Stimulated activated memory B cell treated with anti-CD40 and anti-IgM and Interleukin-4, amounts not matched to agents 10 μg/mL and 1 μg/mL and 100 μg/mL, for 72 hours (primary cell): ENCODE measurements at regions not wholly inside any gene's neighbourhood (a gene's known extent, or its start where the extent isn't known, plus 50 kb on each side); places are given as distances from the start of the nearest gene placed in this dataset.
"Not testable (repeated sequence)": the region's sequence is repeated elsewhere in the genome, so short reads cannot be mapped to it uniquely, and the experiment has no call there.

Experiments
- ATAC-seq: fragments of 150-1000 bp; cut with Tn5 transposase; 2 replicates; pipeline ENCODE4 v1.10.0; 2021
- H3K27ac Mint-ChIP-seq: one replicate; pipeline ENCODE4 v1.8.0; 2022; ENCODE audit warnings: mild to moderate bottlenecking, mixed read lengths
- H3K27me3 Mint-ChIP-seq: one replicate; pipeline ENCODE4 v1.8.0; 2022; ENCODE audit warnings: mixed read lengths
- H3K36me3 Mint-ChIP-seq: one replicate; pipeline ENCODE4 v1.8.0; 2022; ENCODE audit warnings: mixed read lengths
- H3K4me1 Mint-ChIP-seq: one replicate; pipeline ENCODE4 v1.8.0; 2022; ENCODE audit warnings: mixed read lengths
- H3K4me3 Mint-ChIP-seq: one replicate; pipeline ENCODE4 v1.8.0; 2022; ENCODE audit warnings: mild to moderate bottlenecking, moderate library complexity, mixed read lengths
- H3K9me3 Mint-ChIP-seq: one replicate; pipeline ENCODE4 v1.8.0; 2022; ENCODE audit warnings: mixed read lengths

- H3K4me1 Mint-ChIP-seq: no peaks in the 10 kb centered on the region
- no peak overlapping the region for H3K4me3 Mint-ChIP-seq
- no peaks in the 10 kb centered on the region for H3K9me3 Mint-ChIP-seq
- no peaks in the 10 kb centered on the region for H3K36me3 Mint-ChIP-seq
- ATAC-seq: no peak
- H3K27ac Mint-ChIP-seq: no peak overlapping the region
- no peaks in the 10 kb centered on the region for H3K27me3 Mint-ChIP-seq
These were observed 356.1 kb downstream of the TMEM167A start for GRCh38 chr5:82721087-82721410.

DNA sequence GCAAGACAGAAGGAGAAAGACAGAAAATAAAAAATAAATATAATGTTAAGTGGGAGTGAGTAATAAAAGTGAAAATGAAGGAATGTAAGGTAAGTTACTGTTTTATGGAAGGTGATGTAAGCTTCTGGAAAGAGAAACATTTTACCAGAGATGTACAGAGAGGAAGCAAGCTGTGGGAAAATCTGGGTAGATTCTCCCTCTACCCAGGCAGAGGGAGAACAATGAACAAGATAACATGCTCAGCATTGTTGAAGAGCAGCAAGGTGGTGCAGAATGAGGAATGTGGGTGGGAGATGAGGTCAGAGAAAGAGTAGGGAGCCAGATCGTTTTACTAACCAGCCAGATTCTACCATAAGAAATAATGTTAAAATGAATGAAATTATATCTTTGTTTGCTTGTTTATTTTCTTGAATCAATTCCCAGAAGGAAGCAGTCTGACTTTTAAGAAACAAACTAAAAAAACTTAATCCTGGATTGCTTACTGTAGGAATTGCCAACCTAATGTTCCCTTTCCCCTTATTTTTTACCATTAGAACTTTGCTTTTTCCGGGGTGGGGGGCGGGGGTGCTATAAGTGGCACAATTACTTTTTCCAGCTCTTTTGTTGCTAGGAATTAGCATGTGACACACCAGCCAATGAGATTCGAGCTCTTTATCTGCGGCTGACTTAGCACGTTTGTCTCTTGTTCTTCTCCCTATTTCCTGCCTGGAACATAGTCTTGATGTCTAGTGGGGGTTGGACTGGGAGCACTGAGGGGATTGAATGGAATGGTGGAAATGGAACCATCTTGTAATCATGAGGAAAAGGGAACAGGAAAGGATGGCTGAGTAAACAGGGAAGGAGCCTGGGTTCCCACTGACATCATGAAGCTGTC lies 356.7 kb downstream of the TMEM167A start:
- no peaks in the 10 kb centered on the region for H3K27me3 Mint-ChIP-seq
- no peak for ATAC-seq
- no peaks in the 10 kb centered on the region for H3K4me1 Mint-ChIP-seq
- H3K36me3 Mint-ChIP-seq: no peaks in the 10 kb centered on the region
- H3K9me3 Mint-ChIP-seq: no peaks in the 10 kb centered on the region
- H3K27ac Mint-ChIP-seq: no peak overlapping the region
- H3K4me3 Mint-ChIP-seq: no peak overlapping the region

GRCh38 chr5:82719368-82719767 lies 357.8 kb downstream of the TMEM167A start:
- no peak overlapping the region for H3K4me3 Mint-ChIP-seq
- H3K27me3 Mint-ChIP-seq: no peaks in the 10 kb centered on the region
- no peaks in the 10 kb centered on the region for H3K36me3 Mint-ChIP-seq
- H3K27ac Mint-ChIP-seq: no peak overlapping the region
- ATAC-seq: no peak
- H3K4me1 Mint-ChIP-seq: no peaks in the 10 kb centered on the region
- H3K9me3 Mint-ChIP-seq: no peaks in the 10 kb centered on the region

DNA sequence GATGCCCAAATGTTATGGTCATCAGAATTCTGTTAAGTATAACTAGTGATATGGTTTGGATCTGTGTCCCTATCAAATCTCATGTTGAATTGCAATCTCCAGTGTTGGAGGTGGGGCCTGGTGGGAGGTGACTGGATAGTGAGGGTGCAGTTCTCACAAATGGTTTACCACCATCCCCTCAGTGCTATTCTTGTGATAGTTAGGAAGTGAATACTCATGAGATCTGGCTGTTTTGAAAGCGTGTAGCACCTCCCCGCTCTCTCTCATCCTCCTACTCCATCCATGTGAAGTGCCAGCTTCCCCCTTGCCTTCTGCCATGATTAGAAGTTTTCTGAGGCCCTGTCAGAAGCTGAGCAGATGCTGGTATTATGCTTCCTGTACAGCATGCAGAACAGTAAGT lies 359.5 kb downstream of the TMEM167A start:
- no peak for ATAC-seq
- Mint-ChIP-seq H3K27ac (no peak overlapping the region), H3K9me3 (no peaks in the 10 kb centered on the region), H3K4me1 (no peaks in the 10 kb centered on the region), H3K36me3 (no peaks in the 10 kb centered on the region), H3K27me3 (no peaks in the 10 kb centered on the region), H3K4me3 (no peak overlapping the region)

GRCh38 chr5:82714732-82715131 lies 362.5 kb downstream of the TMEM167A start:
- H3K36me3 Mint-ChIP-seq, H3K9me3 Mint-ChIP-seq, H3K4me3 Mint-ChIP-seq, H3K4me1 Mint-ChIP-seq, ATAC-seq, H3K27me3 Mint-ChIP-seq, H3K27ac Mint-ChIP-seq: not testable (repeated sequence)

GRCh38 chr5:82713811-82714210 lies 363.4 kb downstream of the TMEM167A start:
- H3K27ac Mint-ChIP-seq: no peak overlapping the region
- H3K4me3 Mint-ChIP-seq: no peak overlapping the region
- H3K9me3 Mint-ChIP-seq: no peaks in the 10 kb centered on the region
- no peaks in the 10 kb centered on the region for H3K27me3 Mint-ChIP-seq
- ATAC-seq: no peak
- H3K36me3 Mint-ChIP-seq: no peaks in the 10 kb centered on the region
- H3K4me1 Mint-ChIP-seq: no peaks in the 10 kb centered on the region

DNA sequence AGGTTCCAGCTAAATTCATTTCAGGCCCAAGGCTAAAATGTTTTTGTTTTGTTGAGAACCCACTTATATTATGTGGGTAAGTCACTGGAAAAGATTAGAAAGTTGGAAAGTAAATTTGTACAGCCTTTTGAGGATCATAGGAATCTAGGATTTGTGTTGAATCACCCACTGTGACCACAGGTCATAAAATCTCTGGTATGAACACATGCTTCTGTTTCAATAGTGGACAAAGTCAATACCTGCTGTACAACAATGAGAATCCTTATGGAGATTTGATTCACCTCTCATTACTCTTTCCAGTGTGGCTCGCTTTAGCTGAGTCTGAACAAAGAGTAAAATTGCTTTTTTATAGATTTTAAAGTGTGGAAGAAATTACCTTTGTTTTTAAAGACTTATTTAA lies 369.5 kb downstream of the TMEM167A start:
- no peaks in the 10 kb centered on the region for H3K36me3 Mint-ChIP-seq
- no peaks in the 10 kb centered on the region for H3K27me3 Mint-ChIP-seq
- H3K4me1 Mint-ChIP-seq: no peaks in the 10 kb centered on the region
- no peak overlapping the region for H3K4me3 Mint-ChIP-seq
- no peak overlapping the region for H3K27ac Mint-ChIP-seq
- H3K9me3 Mint-ChIP-seq: peaks cover 5% of the 10 kb centered on the region
- no peak for ATAC-seq

DNA sequence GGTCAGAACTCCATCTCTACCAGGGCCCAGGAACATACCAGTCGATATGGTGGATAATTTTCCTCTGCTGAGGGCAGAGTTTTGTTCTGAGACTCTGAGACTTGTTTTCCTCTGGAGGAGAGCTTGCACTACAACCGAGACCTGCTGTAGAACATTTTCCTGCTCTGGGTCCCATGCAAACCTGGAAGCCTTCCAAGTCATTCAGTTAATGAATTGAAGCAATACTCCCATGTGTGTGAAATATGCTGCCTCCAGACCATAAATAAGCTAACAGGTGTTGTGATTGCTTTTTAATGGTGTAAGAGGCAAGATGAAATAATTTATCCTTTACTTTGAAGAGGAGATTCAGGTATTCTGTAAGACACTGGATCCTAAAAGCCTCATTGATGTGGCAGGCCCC lies 372.8 kb downstream of the TMEM167A start:
- Mint-ChIP-seq H3K9me3 (peaks cover 5% of the 10 kb centered on the region), H3K4me1 (no peaks in the 10 kb centered on the region), H3K4me3 (no peak overlapping the region), H3K36me3 (no peaks in the 10 kb centered on the region), H3K27me3 (no peaks in the 10 kb centered on the region), H3K27ac (no peak overlapping the region)
- ATAC-seq: no peak

- Mint-ChIP-seq H3K27ac (no peak overlapping the region), H3K4me3 (no peak overlapping the region), H3K36me3 (no peaks in the 10 kb centered on the region), H3K4me1 (no peaks in the 10 kb centered on the region), H3K9me3 (peaks cover 5% of the 10 kb centered on the region), H3K27me3 (no peaks in the 10 kb centered on the region)
- ATAC-seq: no peak
These were observed 375.1 kb downstream of the TMEM167A start for GRCh38 chr5:82702046-82702445.

DNA sequence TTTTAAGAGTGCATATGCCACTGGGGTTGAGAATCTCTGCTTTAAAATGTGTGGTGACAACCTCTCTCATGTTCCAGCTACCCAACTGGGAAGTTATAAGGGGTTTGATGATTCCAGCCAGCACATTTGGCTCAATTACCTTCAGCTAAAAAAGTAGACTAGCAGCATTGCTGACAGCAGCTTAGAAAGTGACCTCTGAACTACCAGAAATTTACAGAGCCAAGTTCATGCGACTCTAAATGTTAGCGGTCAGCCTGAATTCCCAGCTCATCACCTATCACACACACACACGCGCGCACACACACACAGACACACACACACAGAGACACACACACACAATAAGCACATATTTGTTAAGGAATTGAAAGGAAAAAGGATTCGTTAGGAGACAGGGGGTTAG lies 377.5 kb downstream of the TMEM167A start:
- no peak for ATAC-seq
- no peak overlapping the region for H3K4me3 Mint-ChIP-seq

GRCh38 chr5:82698026-82698425 lies 379.2 kb downstream of the TMEM167A start:
- Mint-ChIP-seq H3K27ac (no peak overlapping the region), H3K27me3 (no peaks in the 10 kb centered on the region), H3K4me1 (no peaks in the 10 kb centered on the region), H3K9me3 (no peaks in the 10 kb centered on the region), H3K36me3 (no peaks in the 10 kb centered on the region), H3K4me3 (no peak overlapping the region)
- ATAC-seq: no peak

More for the DNA sequence above, 377.5 kb downstream of the TMEM167A start:
- Mint-ChIP-seq H3K4me1 (no peaks in the 10 kb centered on the region), H3K27ac (no peak overlapping the region), H3K9me3 (no peaks in the 10 kb centered on the region), H3K27me3 (no peaks in the 10 kb centered on the region), H3K36me3 (no peaks in the 10 kb centered on the region)

- Mint-ChIP-seq H3K4me1 (no peaks in the 10 kb centered on the region), H3K27ac (no peak overlapping the region), H3K27me3 (no peaks in the 10 kb centered on the region), H3K9me3 (no peaks in the 10 kb centered on the region), H3K36me3 (no peaks in the 10 kb centered on the region), H3K4me3 (no peak overlapping the region)
- no peak for ATAC-seq
These were observed 382.4 kb downstream of the TMEM167A start for GRCh38 chr5:82694711-82695285.

DNA sequence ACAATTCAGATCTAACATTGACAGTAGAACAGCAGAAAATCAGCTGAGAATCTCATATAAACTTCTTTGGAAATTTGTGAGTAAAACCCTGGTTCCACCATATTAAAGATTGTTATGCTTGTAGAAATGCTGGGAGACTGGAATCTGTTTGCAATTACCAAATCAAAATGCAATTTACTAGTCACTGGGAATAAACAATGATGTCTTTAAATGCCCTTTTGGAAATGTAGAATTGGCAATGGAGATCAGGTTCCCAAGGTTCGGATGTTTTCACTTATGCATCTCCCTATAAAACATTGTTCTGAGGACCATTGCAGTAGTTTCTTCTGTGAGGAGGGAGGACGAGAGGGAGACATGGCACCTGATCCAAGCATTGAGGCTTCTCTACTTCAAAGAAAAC lies 384.4 kb downstream of the TMEM167A start:
- H3K4me1 Mint-ChIP-seq: no peaks in the 10 kb centered on the region
- no peak for ATAC-seq
- H3K4me3 Mint-ChIP-seq: no peak overlapping the region

GRCh38 chr5:82684659-82685058 lies 392.5 kb downstream of the TMEM167A start:
- no peaks in the 10 kb centered on the region for H3K27me3 Mint-ChIP-seq
- H3K4me3 Mint-ChIP-seq: no peak overlapping the region
- H3K36me3 Mint-ChIP-seq: no peaks in the 10 kb centered on the region
- peaks cover 2% of the 10 kb centered on the region for H3K9me3 Mint-ChIP-seq
- no peaks in the 10 kb centered on the region for H3K4me1 Mint-ChIP-seq
- no peak for ATAC-seq
- no peak overlapping the region for H3K27ac Mint-ChIP-seq

More for the DNA sequence above, 384.4 kb downstream of the TMEM167A start:
- no peaks in the 10 kb centered on the region for H3K27me3 Mint-ChIP-seq
- no peaks in the 10 kb centered on the region for H3K36me3 Mint-ChIP-seq
- H3K9me3 Mint-ChIP-seq: no peaks in the 10 kb centered on the region
- H3K27ac Mint-ChIP-seq: no peak overlapping the region

GRCh38 chr5:82684165-82684564 lies 393.0 kb downstream of the TMEM167A start:
- H3K4me1 Mint-ChIP-seq: no peaks in the 10 kb centered on the region

GRCh38 chr5:82679660-82680059 lies 397.5 kb downstream of the TMEM167A start:
- no peak overlapping the region for H3K4me3 Mint-ChIP-seq

More at GRCh38 chr5:82684165-82684564, 393.0 kb downstream of the TMEM167A start:
- Mint-ChIP-seq H3K27me3 (no peaks in the 10 kb centered on the region), H3K9me3 (peaks cover 2% of the 10 kb centered on the region), H3K4me3 (no peak overlapping the region), H3K27ac (no peak overlapping the region), H3K36me3 (no peaks in the 10 kb centered on the region)
- no peak for ATAC-seq

More at GRCh38 chr5:82679660-82680059, 397.5 kb downstream of the TMEM167A start:
- Mint-ChIP-seq H3K9me3 (peaks cover 2% of the 10 kb centered on the region), H3K36me3 (no peaks in the 10 kb centered on the region), H3K27me3 (no peaks in the 10 kb centered on the region), H3K27ac (no peak overlapping the region), H3K4me1 (no peaks in the 10 kb centered on the region)
- ATAC-seq: no peak
